Activated CD4-positive, alpha-beta T cell treated with anti-CD3 and anti-CD28 coated beads for 48 hours (primary cell): ENCODE measurements at regions not wholly inside any gene's neighbourhood (a gene's known extent, or its start where the extent isn't known, plus 50 kb on each side); places are given as distances from the start of the nearest gene placed in this dataset.
"Not testable (repeated sequence)": the region's sequence is repeated elsewhere in the genome, so short reads cannot be mapped to it uniquely, and the experiment has no call there.

Experiments used
- DNase-seq: peaks from one replicate; pipeline ENCODE4 v3.0.0-alpha.2; 2020

DNA sequence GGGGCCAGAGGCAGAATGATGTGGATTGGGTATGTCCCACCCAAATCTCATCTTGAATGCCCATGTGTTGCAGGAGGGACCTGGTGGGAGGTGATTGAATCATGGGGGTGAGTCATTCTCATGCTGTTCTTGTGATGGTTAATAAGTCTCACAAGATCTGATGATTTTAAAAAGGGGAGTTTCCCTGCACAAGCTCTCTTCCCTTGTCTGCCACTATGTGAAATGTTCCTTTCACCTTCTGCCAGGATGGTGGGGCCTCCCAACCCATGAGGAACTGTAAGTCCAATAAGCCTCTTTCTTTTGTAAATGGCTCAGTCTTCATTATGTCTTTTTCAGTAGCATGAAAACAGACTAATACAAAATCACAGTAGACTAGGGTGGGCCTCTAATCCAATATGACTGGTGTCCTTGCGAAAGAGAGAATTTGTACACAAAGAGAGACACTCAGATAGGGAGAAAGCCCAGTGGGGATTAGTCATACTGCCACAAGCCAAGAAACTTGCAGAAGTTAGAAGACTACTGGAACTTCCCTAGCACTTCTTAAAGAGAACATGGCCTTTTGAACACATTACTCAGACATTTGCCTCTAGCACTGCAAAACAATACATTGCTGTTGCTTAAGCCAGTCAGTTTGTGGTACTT is 68.4 kb downstream of the ANXA1 start:
- peak; percentile 59 for DNase-seq

DNA sequence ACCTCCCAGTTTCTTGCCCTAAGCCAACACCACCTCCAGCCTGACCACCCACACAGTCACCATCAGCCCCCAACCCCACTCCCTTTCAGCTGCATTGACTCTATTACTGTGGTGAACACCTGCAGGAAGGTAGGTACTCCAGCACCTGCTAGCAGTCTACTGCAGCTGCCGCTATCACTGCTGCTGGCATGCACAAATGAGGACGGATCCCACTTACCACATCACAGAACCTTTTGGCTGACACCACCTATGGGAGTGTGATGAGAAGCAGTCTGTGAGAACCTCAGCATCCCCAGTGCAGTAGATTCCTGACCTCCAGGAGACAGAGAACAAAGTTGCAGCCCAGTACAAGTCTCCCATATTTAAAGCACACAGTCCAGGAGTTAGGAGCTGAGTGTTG is 71.9 kb downstream of the ANXA1 start:
- DNase-seq, result no peak

DNA sequence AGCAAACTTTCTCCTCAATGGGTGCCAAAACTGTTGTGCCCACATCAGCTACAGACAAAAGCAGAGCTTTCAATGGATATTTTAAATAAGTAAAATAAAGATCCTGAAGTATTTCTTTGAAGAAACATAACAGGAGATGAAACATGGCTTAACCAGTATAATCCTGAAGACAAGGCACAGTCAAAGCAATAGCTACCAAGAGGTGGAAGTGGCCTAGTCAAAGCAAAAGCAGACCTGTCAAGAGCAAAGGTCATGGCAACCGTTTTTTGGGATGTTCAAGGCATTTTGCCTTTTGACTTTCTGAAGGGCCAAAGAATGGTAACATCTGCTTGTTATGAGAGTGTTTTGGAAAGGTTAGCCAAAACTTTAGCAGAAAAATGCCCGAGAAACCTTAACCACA is 77.9 kb downstream of the ANXA1 start:
- DNase-seq, result no peak

DNA sequence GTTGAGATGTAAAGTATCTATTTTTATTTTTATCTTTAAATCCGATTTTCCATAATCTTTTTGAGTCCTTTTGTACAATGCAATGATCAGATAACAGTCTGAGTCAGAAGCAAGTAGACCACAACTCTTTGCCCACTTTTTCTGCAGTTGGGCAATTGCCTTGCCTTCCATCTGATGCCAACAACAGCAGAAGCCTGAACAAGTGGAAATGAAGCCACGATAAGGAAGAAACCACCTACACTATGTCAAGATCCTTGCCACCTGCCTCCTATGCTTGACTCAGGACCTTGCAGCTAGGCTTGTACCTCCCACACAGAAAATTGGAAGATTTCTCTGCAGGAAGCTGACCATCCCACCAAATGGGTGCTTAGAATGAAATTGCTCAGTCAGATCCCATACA is 78.6 kb downstream of the ANXA1 start:
- no peak for DNase-seq

DNA sequence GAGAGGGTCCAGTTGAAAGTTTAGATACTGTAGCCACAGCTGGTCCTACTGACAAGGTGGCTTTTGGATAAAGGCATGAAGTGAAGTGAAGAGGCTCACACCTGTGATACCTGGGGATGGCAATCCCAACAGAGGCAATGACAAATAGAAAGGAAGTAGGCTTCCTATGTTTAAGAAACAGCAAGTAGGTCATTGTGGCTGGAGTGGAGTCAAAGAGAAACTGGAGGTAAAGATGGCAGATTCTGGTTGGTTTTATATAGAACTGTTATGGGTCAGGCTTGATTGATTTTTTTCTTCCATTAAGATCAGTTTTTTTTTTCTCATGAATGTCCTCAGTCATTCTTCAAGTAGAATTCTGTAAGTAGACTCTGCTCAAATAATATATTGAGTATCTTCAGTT is 79.5 kb downstream of the ANXA1 start:
- no peak for DNase-seq

DNA sequence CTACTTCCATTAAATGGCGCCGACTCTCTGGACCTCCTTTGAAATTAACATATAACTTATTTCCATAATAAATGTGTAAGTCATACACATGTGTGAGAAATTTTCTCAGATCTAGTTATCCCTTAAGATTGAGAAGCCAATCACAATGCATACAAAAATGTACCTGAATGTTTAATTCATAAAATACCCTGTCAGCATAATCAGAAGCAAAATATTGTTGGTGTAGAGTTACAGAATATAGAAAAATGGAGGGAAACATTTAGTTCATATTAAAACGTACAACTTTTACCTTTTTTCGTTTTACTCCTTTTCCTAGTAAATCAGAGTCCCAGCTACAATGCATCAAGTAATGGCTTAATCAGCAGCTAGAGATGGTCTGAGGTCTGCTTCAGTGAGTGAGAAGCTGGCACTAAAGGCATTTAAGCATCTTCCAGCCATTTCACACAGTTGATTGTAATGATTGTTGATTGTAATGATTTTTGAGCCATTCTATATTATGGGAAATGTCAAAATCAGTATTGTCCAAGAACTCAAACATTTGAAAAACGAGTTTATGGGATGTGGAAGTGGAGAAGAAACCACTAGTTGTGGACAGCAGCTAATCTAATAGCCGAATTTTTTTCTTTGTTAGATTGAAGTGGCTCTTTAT is 81.8 kb downstream of the ANXA1 start:
- no peak for DNase-seq

DNA sequence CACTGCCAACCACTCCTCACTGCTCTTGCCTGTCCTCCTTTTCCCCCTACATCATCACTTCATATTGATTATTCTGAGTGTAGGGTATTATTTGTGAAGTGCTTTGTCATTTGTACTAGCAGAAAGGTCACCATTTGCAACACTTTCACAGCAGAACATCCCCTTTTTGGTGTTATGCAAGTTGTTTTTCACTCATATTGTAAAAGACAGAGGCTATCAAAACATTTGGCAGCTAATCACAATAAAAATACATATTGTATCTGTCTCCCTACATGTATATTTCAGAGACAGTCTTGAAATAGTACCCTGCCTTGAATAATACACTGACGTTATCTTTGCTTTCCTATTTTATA is 82.3 kb downstream of the ANXA1 start:
- DNase-seq, result no peak

DNA sequence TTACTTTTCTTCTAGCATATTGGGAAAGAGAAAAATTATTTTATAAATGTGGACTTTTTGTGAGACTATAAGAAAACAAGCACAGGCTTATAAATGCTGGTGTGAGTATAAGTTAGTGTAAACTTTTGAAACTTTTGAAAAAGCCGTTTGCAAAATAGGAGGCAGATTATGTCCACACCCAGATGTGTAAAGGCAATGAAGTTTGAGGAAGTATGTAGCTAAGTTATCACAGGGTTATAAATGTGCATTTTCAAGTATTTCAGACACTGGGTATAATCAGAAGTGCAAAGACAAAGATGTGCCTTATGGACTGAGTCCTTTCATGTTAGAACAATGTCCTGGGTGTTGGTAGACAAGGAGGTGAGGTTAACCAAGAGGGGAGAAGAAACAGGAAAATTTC is 85.5 kb downstream of the ANXA1 start:
- no peak for DNase-seq

DNA sequence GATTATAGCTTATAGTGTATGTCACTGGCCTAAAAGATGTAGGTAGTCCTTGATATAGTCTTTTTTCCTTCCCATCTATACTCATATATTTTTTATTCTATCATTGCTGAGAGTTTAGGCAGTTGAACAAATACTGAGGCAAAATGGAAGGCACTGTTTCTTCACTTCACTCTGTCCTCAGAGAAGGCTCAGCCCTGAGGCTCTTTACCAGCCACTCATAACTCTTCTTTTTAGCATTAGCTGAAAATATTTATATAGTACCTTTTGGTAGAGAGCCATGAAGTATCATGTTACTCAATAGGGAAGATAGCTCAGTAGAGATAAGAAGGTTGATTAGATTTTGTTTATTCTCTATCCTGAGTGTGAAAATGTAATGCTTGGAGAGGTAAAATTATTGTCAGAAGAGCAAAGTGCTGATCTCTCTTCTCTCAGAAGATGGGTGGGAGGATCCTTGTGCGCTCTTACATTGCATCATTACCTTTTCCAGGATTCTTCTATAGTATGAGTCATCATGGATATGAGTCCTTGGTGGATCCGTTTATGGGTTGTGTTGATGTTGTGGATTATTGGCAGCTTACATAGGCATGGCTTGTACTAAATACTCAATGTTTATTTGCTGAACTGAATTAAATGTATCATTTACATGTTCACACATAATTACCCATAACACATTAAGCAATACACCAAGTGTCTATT is 88.1 kb downstream of the ANXA1 start:
- no peak for DNase-seq

DNA sequence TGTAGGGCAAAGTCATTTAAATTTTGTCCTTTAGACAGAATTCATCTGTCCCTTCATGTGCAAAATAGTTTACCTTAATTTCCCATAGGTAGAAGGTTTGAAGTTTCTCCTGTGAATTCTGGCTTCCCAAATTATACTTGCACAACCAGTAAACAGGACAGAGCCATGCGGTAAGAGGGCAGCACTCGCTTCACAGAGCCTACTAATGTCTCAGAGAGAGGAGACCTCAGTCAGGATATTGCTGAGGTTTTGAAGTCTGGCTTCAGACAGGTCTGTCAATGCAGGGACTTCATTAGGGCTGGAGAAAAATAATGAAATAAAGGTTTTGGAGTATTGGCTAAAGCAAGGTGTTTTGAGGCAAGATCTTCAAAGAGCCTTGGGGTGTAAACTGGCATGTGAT is 91.4 kb downstream of the ANXA1 start:
- no peak for DNase-seq

DNA sequence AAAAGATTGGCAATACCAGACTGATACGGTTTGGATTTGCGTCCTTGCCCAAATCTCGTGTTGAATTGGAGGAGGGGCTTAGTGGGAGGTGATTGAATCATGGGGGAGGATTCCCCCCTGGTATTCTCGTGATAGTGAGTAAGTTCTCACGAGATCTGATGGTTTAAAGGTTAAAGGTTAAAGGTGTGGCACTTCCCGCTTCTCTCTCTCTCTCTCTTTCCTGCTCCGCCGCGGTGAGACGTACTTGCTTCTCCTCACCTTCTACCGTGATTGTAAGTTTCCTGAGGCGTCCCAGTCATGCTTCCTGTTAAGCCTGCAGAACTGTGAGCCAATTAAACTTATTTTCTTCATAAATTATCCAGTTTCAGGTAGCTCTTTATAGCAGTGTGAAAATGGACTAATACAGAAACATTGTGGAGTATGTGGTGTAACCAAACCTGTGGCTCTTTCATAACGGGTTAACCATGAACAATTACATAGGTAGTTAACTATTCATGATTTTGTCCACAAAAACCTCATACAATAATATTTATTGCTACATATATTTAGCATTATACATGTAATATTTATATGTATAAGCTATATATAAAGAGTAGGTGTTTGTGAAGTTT is 107.5 kb downstream of the ANXA1 start:
- DNase-seq, result no peak

DNA sequence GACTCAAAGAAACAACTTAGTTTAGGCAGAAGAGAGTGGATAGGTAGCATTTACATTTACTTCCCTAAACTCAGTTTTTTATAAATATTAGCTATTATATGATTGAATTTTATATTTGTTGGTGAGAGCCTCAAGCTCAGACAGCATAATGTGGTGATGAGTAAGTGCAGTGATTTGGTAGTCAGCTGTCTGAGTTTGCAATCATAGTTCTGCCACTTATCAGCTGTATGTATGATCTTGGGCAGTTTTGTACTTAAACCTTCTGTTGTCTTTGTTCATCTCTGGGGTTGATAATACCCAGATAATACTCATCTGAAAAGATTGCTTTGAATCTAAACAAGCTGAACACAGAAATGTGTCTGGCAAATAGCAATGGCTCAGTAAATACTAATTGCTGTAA is 108.8 kb downstream of the ANXA1 start:
- no peak for DNase-seq

DNA sequence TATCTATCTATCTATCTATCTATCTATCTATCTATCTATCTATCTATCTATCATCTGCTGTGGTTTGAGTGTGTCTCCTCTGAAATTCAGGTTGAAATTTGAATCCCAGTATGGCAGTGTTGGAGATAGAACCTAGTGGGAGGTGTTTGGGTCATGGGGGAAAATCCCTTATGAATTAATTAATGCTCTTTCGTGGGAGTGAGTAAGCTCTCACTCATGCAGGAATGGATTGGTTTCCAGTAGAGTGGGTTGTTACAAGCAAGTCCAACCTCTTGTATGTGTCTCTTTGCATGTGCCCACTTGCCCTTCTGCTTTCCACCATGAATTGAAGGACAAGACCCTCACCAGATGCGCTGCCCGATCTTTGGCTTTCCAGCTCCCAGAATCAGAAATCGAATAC is 113.0 kb downstream of the ANXA1 start:
- no peak for DNase-seq

DNA sequence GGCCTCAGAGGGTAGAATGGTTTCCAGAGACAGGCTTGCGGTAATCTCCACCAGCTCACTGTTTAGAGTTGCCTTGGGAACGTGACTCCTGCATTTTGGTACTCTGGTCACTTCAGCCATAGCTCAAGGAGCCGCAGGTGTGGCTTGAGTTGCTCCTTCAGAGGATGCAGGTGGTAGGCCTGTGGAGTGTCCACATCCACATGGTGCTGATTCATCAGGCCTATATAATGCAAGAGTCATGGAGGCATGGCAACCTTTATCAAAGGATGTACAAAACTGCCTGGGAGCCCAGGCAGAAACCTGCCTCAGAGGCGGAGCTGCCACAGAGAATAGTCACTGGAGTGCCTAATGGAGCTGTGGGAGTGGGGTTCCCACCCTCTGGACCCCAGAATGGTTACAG is 114.2 kb downstream of the ANXA1 start:
- DNase-seq, result no peak

DNA sequence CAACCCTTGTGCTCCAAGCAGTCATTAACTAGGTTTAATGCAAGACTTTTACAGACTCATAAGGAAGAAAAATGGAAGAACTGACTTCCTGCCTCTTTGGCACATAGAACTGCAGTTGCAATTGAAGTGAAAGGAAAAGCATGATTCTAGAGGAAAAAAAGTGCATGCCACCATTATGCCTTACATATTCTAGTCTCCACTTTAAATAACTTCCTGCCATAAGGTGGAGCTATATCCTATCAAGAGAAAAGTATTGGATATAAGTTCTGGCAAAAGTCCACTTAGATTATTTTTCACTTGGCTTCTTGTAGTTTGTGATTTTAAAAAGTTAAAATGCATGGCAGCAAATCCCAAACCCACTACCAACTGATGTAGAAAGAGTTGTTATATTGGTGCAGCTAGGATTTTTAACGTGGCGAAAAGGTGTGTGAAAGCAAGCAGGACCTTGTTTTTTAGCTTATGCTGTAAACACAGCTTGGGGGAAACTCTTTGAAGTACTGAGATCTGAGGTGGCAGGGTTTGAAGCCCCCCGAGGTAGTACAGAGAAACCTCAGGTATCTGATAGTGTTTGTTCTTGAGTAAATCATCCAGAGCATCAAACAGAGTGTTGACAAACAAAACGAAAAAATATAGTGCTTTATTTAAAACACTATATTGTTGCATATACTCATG is 117.9 kb downstream of the ANXA1 start:
- DNase-seq, result no peak

DNA sequence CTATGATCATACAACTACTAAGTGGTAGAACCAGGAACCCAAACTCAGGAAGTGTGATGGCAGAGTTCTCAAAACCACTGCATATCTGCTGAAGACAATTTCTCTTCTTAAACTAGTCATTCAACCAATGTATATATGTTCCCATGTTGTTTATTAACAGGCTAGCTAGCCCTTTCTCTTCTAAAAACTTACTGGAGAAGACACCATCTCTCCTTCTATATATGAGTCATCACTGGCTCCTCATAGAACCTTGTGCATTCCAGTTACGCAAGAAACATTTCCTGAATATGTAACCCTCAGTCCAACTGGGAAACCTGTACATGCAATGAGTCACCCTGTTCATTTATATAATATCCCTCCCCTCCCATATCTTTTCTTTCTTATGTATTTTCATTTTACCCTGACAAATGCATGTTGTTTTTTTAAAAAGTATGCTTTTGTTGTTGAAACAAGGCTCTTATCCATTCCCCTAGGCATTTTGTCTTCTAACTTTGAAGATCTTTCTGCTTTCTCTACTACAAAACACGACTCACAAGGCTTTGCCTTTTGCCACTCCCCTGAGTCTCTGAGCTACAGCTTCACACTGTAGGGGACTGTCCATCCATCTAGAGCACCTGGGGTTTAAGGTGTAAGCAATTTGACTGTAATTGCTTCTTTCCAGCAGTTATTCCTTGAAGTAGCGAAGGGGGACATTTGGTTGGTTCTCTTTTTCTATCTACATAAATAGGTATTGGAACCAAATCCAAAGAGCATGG is 119.5 kb downstream of the ANXA1 start:
- DNase-seq, result no peak

DNA sequence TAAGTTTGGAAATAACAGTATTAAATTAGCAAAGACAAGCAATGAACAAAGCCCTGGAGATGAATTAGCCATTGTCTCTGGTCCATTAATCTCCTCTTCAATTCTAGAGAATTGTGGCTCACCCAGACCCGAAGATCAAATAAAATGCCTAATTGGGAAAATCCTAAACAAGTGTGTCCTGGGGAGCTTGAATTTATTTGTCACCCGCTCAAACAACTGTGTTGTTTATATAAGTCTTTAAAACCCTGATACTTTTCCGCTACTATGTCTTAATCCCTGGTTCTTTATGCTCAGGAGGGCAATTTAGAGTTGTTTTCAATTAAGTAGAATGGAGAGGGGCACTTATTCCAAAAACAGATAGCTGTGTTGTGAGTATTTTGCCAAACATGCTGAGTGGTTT is 128.4 kb downstream of the ANXA1 start:
- DNase-seq, result no peak

DNA sequence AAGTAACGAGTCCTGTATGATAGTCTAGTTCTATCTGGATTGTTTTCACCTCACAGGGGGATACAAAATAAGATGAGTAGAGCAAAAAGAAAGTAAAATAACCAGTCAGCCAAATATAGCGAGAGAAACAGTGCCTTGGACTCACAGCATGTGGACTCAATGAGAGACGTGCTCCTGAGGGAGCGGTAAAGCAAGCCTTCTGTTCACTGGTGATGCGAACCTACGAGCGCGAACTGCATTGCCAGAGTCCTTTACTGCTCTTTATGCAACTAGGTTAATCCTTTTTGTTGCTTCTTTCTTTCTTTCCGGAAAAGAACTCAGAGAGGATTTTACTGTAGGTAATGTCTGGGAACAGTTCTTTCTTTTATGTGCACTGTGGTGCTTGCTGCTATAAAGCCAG is 132.7 kb downstream of the ANXA1 start:
- DNase-seq, result no peak

DNA sequence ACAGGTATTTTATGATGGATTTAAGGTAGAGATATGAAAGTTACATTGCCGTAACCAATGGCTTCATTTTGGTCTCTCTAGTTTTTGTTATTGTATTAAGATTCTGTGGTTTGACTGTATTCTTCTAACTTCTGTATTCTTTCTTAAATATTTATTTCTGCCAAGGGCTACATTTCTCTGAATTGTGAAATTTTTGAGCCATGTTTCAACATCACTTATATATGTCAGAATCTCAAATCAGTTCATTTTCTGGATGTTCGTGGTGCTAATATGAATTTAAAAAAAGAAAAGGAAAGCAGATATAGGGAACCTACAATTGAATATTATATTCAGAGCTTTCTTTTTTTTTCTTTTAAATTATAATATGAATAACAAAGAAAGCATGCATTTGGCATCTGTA is 142.7 kb downstream of the ANXA1 start:
- DNase-seq, result no peak

DNA sequence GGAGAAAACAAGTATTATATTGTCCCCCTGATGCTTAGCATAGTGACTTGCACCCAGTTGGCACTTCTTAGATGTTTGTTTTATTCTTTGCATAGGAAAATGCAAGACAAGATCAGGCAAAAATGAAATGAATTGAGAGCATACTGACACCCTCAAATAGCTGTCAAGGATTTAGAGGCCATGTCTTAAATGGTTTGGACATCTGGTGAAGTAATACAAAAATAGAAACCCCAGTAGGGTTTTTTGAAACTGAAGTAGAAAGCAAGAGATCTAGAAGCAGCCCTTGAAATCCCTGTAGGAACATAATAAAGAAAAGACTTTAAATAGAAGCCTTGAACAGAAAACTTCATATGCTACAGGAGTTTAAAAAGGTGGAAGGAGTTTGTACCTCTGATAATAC is 174.3 kb downstream of the ANXA1 start:
- no peak for DNase-seq

DNA sequence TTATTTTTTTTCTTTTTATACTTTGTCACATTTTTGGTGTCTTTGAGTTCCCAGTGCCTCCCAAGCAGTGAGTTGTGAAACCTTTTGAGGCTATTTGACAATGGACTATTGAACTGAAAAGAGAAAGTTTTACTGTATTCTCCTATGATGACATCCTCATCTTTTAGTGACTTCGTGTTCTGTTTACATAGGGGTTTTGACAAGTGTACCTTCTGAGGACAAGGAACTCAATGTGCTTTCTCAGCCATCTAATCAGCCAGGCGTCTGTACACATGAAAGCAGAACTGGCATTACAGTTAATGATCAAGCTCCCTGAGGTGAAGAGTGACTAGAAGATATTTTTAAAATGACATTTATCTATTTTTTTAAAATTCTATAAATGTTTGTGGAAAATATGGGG is 175.5 kb downstream of the ANXA1 start:
- DNase-seq, result no peak

DNA sequence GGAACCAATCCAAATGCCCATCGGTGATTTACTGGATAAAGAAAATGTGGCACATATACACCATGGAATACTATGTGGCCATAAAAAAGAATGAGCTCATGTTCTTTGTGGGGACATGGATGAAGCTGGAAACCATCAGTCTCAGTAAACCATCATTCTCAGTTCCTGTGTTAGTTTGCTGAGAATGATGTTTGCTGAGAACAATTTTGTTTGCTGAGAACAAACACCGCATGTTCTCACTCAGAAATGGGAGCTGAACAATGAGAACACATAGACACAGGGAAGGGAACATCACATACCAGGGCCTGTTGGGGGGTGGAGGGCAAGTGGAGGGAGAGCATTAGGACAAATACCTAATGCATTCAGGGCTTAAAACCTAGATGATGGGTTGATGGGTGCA is 185.5 kb downstream of the ANXA1 start:
- DNase-seq, result not testable (repeated sequence)

DNA sequence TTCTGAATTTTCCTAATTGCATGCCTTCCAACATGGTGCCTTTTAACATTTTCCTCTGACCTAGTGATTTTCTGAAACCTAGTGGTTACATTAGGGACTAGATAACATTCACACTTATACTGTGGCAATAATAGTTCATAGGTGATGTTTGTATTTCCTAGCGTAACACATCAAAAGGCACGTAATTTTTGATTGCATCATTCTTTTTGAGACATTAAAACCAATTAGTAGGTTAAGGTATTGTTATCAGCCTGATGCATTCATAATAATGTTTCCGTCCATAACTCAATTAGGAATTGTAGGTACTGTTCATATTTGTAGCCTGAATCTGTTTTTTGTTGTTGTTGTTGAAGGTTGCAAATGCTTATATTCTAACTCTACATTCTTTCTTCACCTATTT is 192.4 kb downstream of the ANXA1 start:
- DNase-seq, result no peak
